IMR-90 (cell line): ENCODE measurements at regions not wholly inside any gene's neighbourhood (a gene's known extent, or its start where the extent isn't known, plus 50 kb on each side); places are given as distances from the start of the nearest gene placed in this dataset.

Experiments
- ATAC-seq: fragments of 200-7000 bp; cut with Tn5 transposase; 2 replicates; pipeline ENCODE4 v1.9.1; 2020; ENCODE audit warnings: low read depth, mild to moderate bottlenecking, moderate library complexity
- BruUV-seq: library from RNA; stranded (reverse); fragments of 400-500 nt; replicated peaks from 2 replicates; lab custom pipeline; 2021; lab: Mats Ljungman, UMichigan
- CTCF ChIA-PET: fragments of 300-600 bp; formaldehyde crosslinking; extraction: SDS; loops from one replicate; lab custom pipeline; 2021; ENCODE audit warnings: antibody characterized with exemption; lab: Yijun Ruan, JAX
- POLR2A ChIA-PET: fragments of 300-600 bp; sonication (Branson Sonifier 250); formaldehyde crosslinking; loops from one replicate; lab custom pipeline; 2022; ENCODE audit warnings: antibody characterized with exemption; ENCODE audit not compliant: unreplicated experiment; lab: Charles Lee
- DNase-seq: peaks from one replicate; pipeline ENCODE4 v3.0.0; 2013
- H2AFZ ChIP-seq: replicated peaks from 2 replicates; pipeline ENCODE3; 2013; ENCODE audit warnings: low read length, mild to moderate bottlenecking; ENCODE audit not compliant: poor library complexity
- H2AK5ac ChIP-seq: 2 replicates; pipeline ENCODE4 v1.6.1; 2013; ENCODE audit warnings: low read depth, low read length, inconsistent platforms
- H2AK9ac ChIP-seq: replicated peaks from 2 replicates; pipeline ENCODE3; 2013; ENCODE audit warnings: mild to moderate bottlenecking, low read depth, low read length, moderate library complexity; ENCODE audit not compliant: poor library complexity
- H2BK120ac ChIP-seq: 2 replicates; pipeline ENCODE4 v1.6.1; 2013; ENCODE audit warnings: low read depth, low read length, inconsistent platforms
- H2BK15ac ChIP-seq: 3 replicates; pipeline ENCODE4 v1.6.1; 2013; ENCODE audit warnings: low read depth, low read length, inconsistent platforms
- H2BK20ac ChIP-seq: 2 replicates; pipeline ENCODE4 v1.6.1; 2013; ENCODE audit warnings: low read depth, mild to moderate bottlenecking, inconsistent platforms, low read length, moderate library complexity
- H2BK5ac ChIP-seq: 2 replicates; pipeline ENCODE4 v1.6.1; 2013; ENCODE audit warnings: mild to moderate bottlenecking, low read depth, low read length, inconsistent platforms; ENCODE audit not compliant: poor library complexity, severe bottlenecking
- H3K14ac ChIP-seq: replicated peaks from 2 replicates; pipeline ENCODE4 v1.6.1; 2013; ENCODE audit warnings: low read depth, low read length, inconsistent platforms
- H3K18ac ChIP-seq: 2 replicates; pipeline ENCODE4 v1.6.1; 2013; ENCODE audit warnings: low read depth, low read length, control low read depth
- H3K23ac ChIP-seq: 2 replicates; pipeline ENCODE4 v1.6.1; 2013; ENCODE audit warnings: low read depth, low read length, inconsistent platforms
- H3K27ac ChIP-seq: 2 replicates; pipeline ENCODE4 v1.5.1; 2013; ENCODE audit warnings: mild to moderate bottlenecking, control low read depth, low read length; ENCODE audit not compliant: insufficient read depth
- H3K27me3 ChIP-seq: 2 replicates; pipeline ENCODE4 v1.6.1; 2013; ENCODE audit warnings: low read length; ENCODE audit not compliant: control insufficient read depth, insufficient read depth
- H3K36me3 ChIP-seq: 2 replicates; pipeline ENCODE4 v1.6.1; 2013; ENCODE audit warnings: low read length, mixed read lengths; ENCODE audit not compliant: control insufficient read depth, insufficient read depth
- H3K4ac ChIP-seq: 2 replicates; pipeline ENCODE4 v1.6.1; 2013; ENCODE audit warnings: low read depth, low read length, inconsistent platforms
- H3K4me1 ChIP-seq: 2 replicates; pipeline ENCODE4 v1.6.1; 2013; ENCODE audit warnings: low read length, mixed read lengths; ENCODE audit not compliant: control insufficient read depth, insufficient read depth
- H3K4me2 ChIP-seq: 2 replicates; pipeline ENCODE4 v1.6.1; 2013; ENCODE audit warnings: low read depth, mild to moderate bottlenecking, control low read depth, low read length, moderate library complexity
- H3K4me3 ChIP-seq: 2 replicates; pipeline ENCODE4 v1.5.1; 2013; ENCODE audit warnings: low read depth, mild to moderate bottlenecking, control low read depth, low read length, moderate library complexity; ENCODE audit not compliant: insufficient read depth
- H3K56ac ChIP-seq: 2 replicates; pipeline ENCODE4 v1.6.1; 2013; ENCODE audit warnings: low read length, inconsistent platforms; ENCODE audit not compliant: insufficient read depth; ENCODE audit errors: extremely low read depth
- H3K79me1 ChIP-seq, 2 experiments: 2 replicates each; pipeline ENCODE4 v1.6.1; 2013; ENCODE audit warnings: low read length in 2 of 2, inconsistent platforms in 1 of 2, low read depth in 1 of 2
- H3K9ac ChIP-seq: 2 replicates; pipeline ENCODE4 v1.6.1; 2013; ENCODE audit warnings: low read depth, low read length, control low read depth
- H3K9me1 ChIP-seq: 2 replicates; pipeline ENCODE4 v1.6.1; 2013; ENCODE audit warnings: low read length, inconsistent platforms; ENCODE audit not compliant: insufficient read depth
- H3K9me3 ChIP-seq: 2 replicates; pipeline ENCODE4 v1.6.1; 2013; ENCODE audit warnings: low read length; ENCODE audit not compliant: control insufficient read depth, insufficient read depth
- H4K20me1 ChIP-seq: 2 replicates; pipeline ENCODE4 v1.6.1; 2013; ENCODE audit warnings: low read length, inconsistent platforms; ENCODE audit not compliant: insufficient read depth
- H4K5ac ChIP-seq: 2 replicates; pipeline ENCODE4 v1.6.1; 2013; ENCODE audit warnings: mild to moderate bottlenecking, low read depth, low read length, control low read depth
- H4K8ac ChIP-seq, 2 experiments: 2 replicates each; pipeline ENCODE4 v1.6.1; 2013; ENCODE audit warnings: low read depth in 2 of 2, low read length in 2 of 2, control low read depth in 1 of 2, inconsistent platforms in 1 of 2
- H4K91ac ChIP-seq: 2 replicates; pipeline ENCODE4 v1.6.1; 2013; ENCODE audit warnings: low read depth, low read length, inconsistent platforms; ENCODE audit not compliant: insufficient read depth
- BHLHE40 ChIP-seq: fragments of 150-350 bp; IDR thresholded peaks from 2 replicates; pipeline ENCODE4 v1.6.1; 2016; ENCODE audit warnings: mild to moderate bottlenecking, low read depth, low read length
- CEBPB ChIP-seq: IDR thresholded peaks from 2 replicates; pipeline ENCODE4 v1.6.1; 2012; ENCODE audit warnings: low read depth, low read length, improper control_type of control experiment
- CHD1 ChIP-seq: IDR thresholded peaks from 2 replicates; pipeline ENCODE4 v1.6.1; 2012; ENCODE audit warnings: low read depth, low read length, improper control_type of control experiment
- CTCF ChIP-seq: conservative IDR thresholded peaks from 2 replicates; pipeline ENCODE4 v1.5.1; 2012; ENCODE audit warnings: mild to moderate bottlenecking, low read depth, low read length, improper control_type of control experiment
- ELK1 ChIP-seq: fragments of 150-350 bp; IDR thresholded peaks from 2 replicates; pipeline ENCODE4 v1.6.1; 2016; ENCODE audit warnings: low read depth, mild to moderate bottlenecking, low read length, moderate library complexity, borderline replicate concordance
- FOS ChIP-seq: fragments of 150-350 bp; IDR thresholded peaks from 2 replicates; pipeline ENCODE4 v1.6.1; 2016; ENCODE audit warnings: low read depth, low read length
- MAFK ChIP-seq: IDR thresholded peaks from 2 replicates; pipeline ENCODE4 v1.6.1; 2012; ENCODE audit warnings: low read depth, low read length, improper control_type of control experiment
- MAZ ChIP-seq: IDR thresholded peaks from 2 replicates; pipeline ENCODE4 v1.6.1; 2012; ENCODE audit warnings: low read depth, mild to moderate bottlenecking, low read length, improper control_type of control experiment, moderate library complexity, borderline replicate concordance
- MXI1 ChIP-seq: IDR thresholded peaks from 2 replicates; pipeline ENCODE4 v1.6.1; 2012; ENCODE audit warnings: low read depth, mild to moderate bottlenecking, low read length, moderate library complexity, borderline replicate concordance
- NFE2L2 ChIP-seq: fragments of 150-350 bp; IDR thresholded peaks from 2 replicates; pipeline ENCODE4 v1.6.1; 2016; ENCODE audit warnings: low read depth, mild to moderate bottlenecking, low read length
- POLR2A ChIP-seq: IDR thresholded peaks from 2 replicates; pipeline ENCODE4 v1.6.1; 2012; ENCODE audit warnings: mild to moderate bottlenecking, low read depth, low read length
- RAD21 ChIP-seq: IDR thresholded peaks from 2 replicates; pipeline ENCODE4 v1.6.1; 2012; ENCODE audit warnings: low read length, improper control_type of control experiment
- RCOR1 ChIP-seq: IDR thresholded peaks from 2 replicates; pipeline ENCODE4 v1.6.1; 2012; ENCODE audit warnings: mild to moderate bottlenecking, low read length, improper control_type of control experiment; ENCODE audit not compliant: insufficient replicate concordance
- RFX5 ChIP-seq: IDR thresholded peaks from 2 replicates; pipeline ENCODE4 v1.8.0; 2012; ENCODE audit warnings: low read depth, mild to moderate bottlenecking, low read length, moderate library complexity
- SMC3 ChIP-seq: fragments of 150-350 bp; IDR thresholded peaks from 2 replicates; pipeline ENCODE4 v1.6.1; 2016; ENCODE audit warnings: low read depth, mild to moderate bottlenecking, antibody characterized with exemption, low read length, moderate library complexity
- USF2 ChIP-seq: fragments of 150-350 bp; IDR thresholded peaks from 2 replicates; pipeline ENCODE4 v1.6.1; 2017; ENCODE audit warnings: mild to moderate bottlenecking, antibody characterized with exemption, low read length, low read depth
- WGBS, 2 experiments: methylation state at CpG; one replicate each; pipeline versions ENCODE4 v1.1.5 to v1.1.7; 2013; ENCODE audit warnings: missing lambda C conversion rate in 2 of 2; ENCODE audit not compliant: insufficient read length in 1 of 2; ENCODE audit errors: extremely low coverage in 2 of 2; 5-methylcytosine and 5-hydroxymethylcytosine counted together
- dilution Hi-C: fragments of 300-500 bp; cut with HindIII; formaldehyde crosslinking; loops from one replicate; pipeline ENCODE4 v1.14.3; 2018; ENCODE audit warnings: low sequenced_read_pairs; ENCODE audit not compliant: unreplicated experiment
- in situ Hi-C: fragments of 300-500 bp; cut with MboI; formaldehyde crosslinking; loops from 3 replicates; pipeline ENCODE4 v1.14.3; 2019; ENCODE audit warnings: low sequenced_read_pairs, inconsistent platforms, mixed read lengths
- intact Hi-C: fragments of 100-400 bp; cut with micrococcal nuclease; formaldehyde crosslinking; loops from 2 replicates; pipeline ENCODE4 v1.10.0; 2022

- Histone ChIP-seq H2BK20ac (no peak overlapping the region), H3K4me1 (no peaks in the 10 kb centered on the region), H3K9ac (no peak overlapping the region), H3K23ac (no peak overlapping the region), H2BK120ac (no peak overlapping the region), H4K20me1 (no peaks in the 10 kb centered on the region), H2BK15ac (no peak overlapping the region), H2BK5ac (no peak overlapping the region), H2AFZ (no peak overlapping the region), H3K4me2 (no peak overlapping the region), H3K27me3 (peaks cover 14% of the 10 kb centered on the region), H3K79me1 (no peaks in the 10 kb centered on the region), H3K18ac (no peak overlapping the region), H3K4ac (no peak overlapping the region), H4K8ac (no peak overlapping the region), H4K5ac (no peak overlapping the region), H3K9me3 (no peaks in the 10 kb centered on the region), H3K4me3 (no peak overlapping the region), H3K9me1 (no peaks in the 10 kb centered on the region), H3K56ac (no peak overlapping the region), H3K27ac (no peak overlapping the region), H2AK9ac (no peak overlapping the region), H4K91ac (no peak overlapping the region), H2AK5ac (no peak overlapping the region), H3K14ac (no peak overlapping the region), H3K36me3 (no peaks in the 10 kb centered on the region)
- DNase-seq (no peak), ATAC-seq (no peak)
- intact Hi-C loops: no loop called here
- 80% methylated on average over 1 of the region's 3 CpGs; no CpG with 5 or more reads in 1 of the 2 experiments for WGBS, 2 experiments
- no TSS peak for BruUV-seq
- CTCF ChIA-PET: interaction anchor here (2.3 kb wide), 1 partner anchor 10 kb away, joined by 5 read pairs; no protein-coding TSS in a partner anchor
- POLR2A ChIA-PET: no interaction called here
- TF ChIP-seq FOS (no peak), CHD1 (no peak), RCOR1 (no peak), CEBPB (no peak), ELK1 (no peak), RFX5 (no peak), POLR2A (no peak), USF2 (no peak), MXI1 (no peak), MAZ (no peak), MAFK (no peak), BHLHE40 (no peak), SMC3 (no peak), RAD21 (no peak), CTCF (no peak), NFE2L2 (no peak)
- in situ Hi-C loops: no loop called here
- dilution Hi-C loops: no loop called here
Measured at GRCh38 chr6:137981758-137982157, 114.7 kb downstream of the TNFAIP3 start.
